ENCODE measurements at regions not wholly inside any gene's neighbourhood (a gene's known extent, or its start where the extent isn't known, plus 50 kb on each side); places are given as distances from the start of the nearest gene placed in this dataset.

- no peak overlapping the region for H3K4me3 Mint-ChIP-seq
- H3K27me3 Mint-ChIP-seq (ENCODE audit: low read depth), result peaks cover 8% of the 10 kb centered on the region
- no peaks in the 10 kb centered on the region for H3K9me3 Mint-ChIP-seq
- H3K27ac Mint-ChIP-seq (ENCODE audit: unreplicated experiment), result no peak overlapping the region
- DNase-seq (ENCODE audit: low read depth, low spot score), result no peak
- no peaks in the 10 kb centered on the region for H3K4me1 Mint-ChIP-seq
- TF ChIP-seq, protein P1, sequence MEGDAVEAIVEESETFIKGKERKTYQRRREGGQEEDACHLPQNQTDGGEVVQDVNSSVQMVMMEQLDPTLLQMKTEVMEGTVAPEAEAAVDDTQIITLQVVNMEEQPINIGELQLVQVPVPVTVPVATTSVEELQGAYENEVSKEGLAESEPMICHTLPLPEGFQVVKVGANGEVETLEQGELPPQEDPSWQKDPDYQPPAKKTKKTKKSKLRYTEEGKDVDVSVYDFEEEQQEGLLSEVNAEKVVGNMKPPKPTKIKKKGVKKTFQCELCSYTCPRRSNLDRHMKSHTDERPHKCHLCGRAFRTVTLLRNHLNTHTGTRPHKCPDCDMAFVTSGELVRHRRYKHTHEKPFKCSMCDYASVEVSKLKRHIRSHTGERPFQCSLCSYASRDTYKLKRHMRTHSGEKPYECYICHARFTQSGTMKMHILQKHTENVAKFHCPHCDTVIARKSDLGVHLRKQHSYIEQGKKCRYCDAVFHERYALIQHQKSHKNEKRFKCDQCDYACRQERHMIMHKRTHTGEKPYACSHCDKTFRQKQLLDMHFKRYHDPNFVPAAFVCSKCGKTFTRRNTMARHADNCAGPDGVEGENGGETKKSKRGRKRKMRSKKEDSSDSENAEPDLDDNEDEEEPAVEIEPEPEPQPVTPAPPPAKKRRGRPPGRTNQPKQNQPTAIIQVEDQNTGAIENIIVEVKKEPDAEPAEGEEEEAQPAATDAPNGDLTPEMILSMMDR (conservative IDR thresholded peaks at IDR 0.05), result no peak
- no peaks in the 10 kb centered on the region for H3K36me3 Mint-ChIP-seq (ENCODE audit: low read depth)
These were observed 75.9 kb upstream of the GHITM start for GRCh38 chr10:84063440-84063839.

- Mint-ChIP-seq H3K4me1 (no peaks in the 10 kb centered on the region), H3K27ac (ENCODE audit: unreplicated experiment) (no peak overlapping the region), H3K4me3 (no peak overlapping the region), H3K9me3 (peaks cover 3% of the 10 kb centered on the region), H3K36me3 (ENCODE audit: low read depth) (no peaks in the 10 kb centered on the region), H3K27me3 (ENCODE audit: low read depth) (peaks cover 8% of the 10 kb centered on the region)
- DNase-seq (ENCODE audit: low read depth, low spot score), result no peak
- TF ChIP-seq, protein P1 (conservative IDR thresholded peaks at IDR 0.05), result no peak
These were observed 73.3 kb upstream of the GHITM start for GRCh38 chr10:84065804-84066601.

GRCh38 chr10:84074521-84074920, 64.8 kb upstream of the GHITM start:
- no peak overlapping the region for H3K27ac Mint-ChIP-seq (ENCODE audit: unreplicated experiment)
- H3K4me3 Mint-ChIP-seq, result no peak overlapping the region
- no peaks in the 10 kb centered on the region for H3K27me3 Mint-ChIP-seq (ENCODE audit: low read depth)
- H3K9me3 Mint-ChIP-seq, result peaks cover 3% of the 10 kb centered on the region
- DNase-seq (ENCODE audit: low read depth, low spot score), result no peak
- H3K4me1 Mint-ChIP-seq, result no peaks in the 10 kb centered on the region
- TF ChIP-seq, protein P1 (conservative IDR thresholded peaks at IDR 0.05), result no peak
- no peaks in the 10 kb centered on the region for H3K36me3 Mint-ChIP-seq (ENCODE audit: low read depth)

DNA sequence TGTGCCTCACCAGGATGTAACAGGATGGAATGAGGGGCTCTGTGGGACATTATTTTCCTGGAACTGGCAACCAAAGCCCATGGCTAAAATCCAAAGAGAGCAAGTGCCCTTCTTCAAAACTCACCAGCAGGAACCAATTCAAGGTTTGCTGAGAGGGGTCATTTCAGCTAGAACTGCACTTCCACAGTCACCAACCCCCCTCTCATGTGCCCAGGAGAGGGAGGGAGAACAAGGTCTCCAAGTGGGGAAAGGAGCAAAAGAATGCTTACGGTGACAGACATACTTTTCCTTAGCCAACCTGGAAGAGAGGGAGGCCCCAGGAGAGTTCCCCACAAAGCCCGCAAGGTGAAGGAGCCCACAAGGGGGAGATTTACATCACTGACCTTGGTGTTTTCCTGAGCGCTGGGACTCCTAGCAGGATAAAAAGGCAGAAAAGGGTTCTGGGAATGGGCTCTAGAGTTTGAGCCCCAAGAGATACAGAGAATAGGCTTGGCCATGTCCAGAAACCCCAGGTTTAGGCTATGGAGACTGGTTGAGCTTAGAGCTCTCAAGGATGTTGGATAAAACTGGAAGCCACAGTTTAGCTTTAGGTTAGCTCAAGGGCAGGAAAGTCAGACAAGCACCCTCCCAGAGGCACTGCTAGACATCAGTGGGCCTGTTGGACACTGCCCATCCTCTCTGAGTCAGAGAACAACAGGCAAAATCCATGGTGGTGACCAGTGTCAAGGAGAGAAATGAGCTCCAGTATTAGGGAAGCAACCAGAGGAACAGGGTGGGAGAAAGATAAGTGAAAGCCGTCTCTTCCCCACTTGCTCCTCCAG, 63.9 kb upstream of the GHITM start:
- TF ChIP-seq, protein P1 (conservative IDR thresholded peaks at IDR 0.05), result no peak
- Mint-ChIP-seq H3K4me1 (no peaks in the 10 kb centered on the region), H3K27me3 (ENCODE audit: low read depth) (no peaks in the 10 kb centered on the region), H3K4me3 (no peak overlapping the region), H3K27ac (ENCODE audit: unreplicated experiment) (no peak overlapping the region), H3K9me3 (no peaks in the 10 kb centered on the region), H3K36me3 (ENCODE audit: low read depth) (no peaks in the 10 kb centered on the region)
- DNase-seq (ENCODE audit: low read depth, low spot score), result no peak

DNA sequence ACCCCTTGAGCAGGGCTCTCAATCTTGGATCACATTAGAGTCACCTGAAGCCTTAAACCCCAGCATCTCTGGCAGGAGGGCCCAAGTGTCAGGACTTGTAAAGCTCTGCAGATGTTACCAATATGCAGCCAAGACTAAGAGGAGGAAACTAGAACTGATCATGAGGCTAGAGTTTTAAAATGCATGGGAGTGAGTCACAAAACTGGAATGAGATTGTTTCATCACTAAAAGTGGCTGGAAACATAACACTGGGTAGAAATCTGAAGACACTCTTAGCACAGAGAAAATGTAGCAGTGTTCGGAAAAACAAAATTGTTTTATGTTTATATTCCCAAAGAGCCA, 63.3 kb upstream of the GHITM start:
- Mint-ChIP-seq H3K4me1 (no peaks in the 10 kb centered on the region), H3K4me3 (no peak overlapping the region), H3K27ac (ENCODE audit: unreplicated experiment) (no peak overlapping the region), H3K27me3 (ENCODE audit: low read depth) (no peaks in the 10 kb centered on the region), H3K36me3 (ENCODE audit: low read depth) (no peaks in the 10 kb centered on the region), H3K9me3 (no peaks in the 10 kb centered on the region)
- DNase-seq (ENCODE audit: low read depth, low spot score), result no peak
- TF ChIP-seq, protein P1 (conservative IDR thresholded peaks at IDR 0.05), result no peak
